NCI-H1417 (cell line): ENCODE measurements at regions not wholly inside any gene's neighbourhood (a gene's known extent, or its start where the extent isn't known, plus 50 kb on each side); places are given as distances from the start of the nearest gene placed in this dataset.

Experiments used
- DNase-seq, 3 experiments: peaks; one replicate each; lab custom pipeline; 2025; lab: John Stamatoyannopoulos, UW

GRCh38 chr14:87171141-87171540 is 821.8 kb downstream of the GALC start:
- no peak for DNase-seq

DNA sequence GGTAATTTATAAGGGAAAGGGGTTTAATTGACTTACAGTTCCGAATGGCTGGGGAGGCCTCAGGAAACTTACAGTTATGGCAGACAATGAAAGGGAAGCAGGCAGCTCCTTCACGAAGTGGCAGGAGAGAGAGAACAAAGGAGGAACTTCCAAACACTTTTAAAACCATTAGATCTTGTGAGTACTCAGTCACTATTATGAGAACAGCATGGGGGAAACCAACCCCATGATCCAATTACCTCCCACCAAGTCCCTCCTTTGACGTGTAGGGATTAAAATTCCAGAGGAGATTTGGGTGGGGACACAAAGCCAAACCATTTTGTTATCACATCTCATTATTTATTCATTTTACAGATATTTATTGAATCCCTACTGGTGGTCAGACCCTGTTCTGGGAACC is 822.8 kb downstream of the GALC start:
- DNase-seq, result no peak

DNA sequence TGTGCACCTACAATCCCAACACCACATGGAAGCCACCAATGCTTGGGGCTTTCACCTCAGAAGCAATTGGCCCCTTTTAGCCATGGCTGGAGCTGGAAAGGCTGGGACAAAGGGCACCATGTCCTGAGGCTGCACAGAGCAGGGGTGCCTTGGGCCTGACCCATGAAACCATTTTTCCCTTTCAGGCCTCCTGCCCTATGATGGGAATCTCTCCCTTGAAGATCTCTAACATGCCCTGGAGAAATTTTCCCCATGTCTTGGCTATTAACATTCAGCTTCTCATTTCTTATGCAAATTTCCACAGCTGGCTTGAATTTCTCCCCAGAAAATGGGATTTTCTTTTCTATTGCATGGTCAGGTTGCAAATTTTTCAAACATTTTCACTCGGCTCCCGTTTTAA is 823.6 kb downstream of the GALC start:
- no peak for DNase-seq

GRCh38 chr14:87161502-87161901 is 831.5 kb downstream of the GALC start:
- DNase-seq, result no peak

GRCh38 chr14:87160989-87161388 is 832.0 kb downstream of the GALC start:
- DNase-seq, result no peak

DNA sequence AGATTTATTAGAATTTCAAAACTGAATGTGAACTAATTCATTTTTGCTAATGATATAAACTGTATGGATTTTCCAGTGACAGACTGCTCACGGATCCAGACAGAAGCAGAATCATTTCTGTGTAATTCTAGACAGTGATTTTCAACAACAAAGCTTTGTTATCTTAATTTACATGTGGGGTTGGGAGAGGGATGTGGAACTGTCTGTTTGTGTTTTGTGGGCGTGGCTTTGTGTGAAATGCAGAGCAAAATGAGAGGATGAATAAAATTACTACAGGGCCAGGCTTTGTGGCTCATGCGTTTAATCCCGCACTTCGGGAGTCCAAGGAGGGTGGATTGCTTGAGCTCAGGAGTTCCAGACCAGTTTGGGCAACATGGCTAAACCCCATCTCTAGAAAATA is 834.7 kb downstream of the GALC start:
- DNase-seq, result no peak

- DNase-seq, result no peak
Observed at GRCh38 chr14:87156878-87157277, 836.1 kb downstream of the GALC start.

- DNase-seq, result no peak
Observed at GRCh38 chr14:87155856-87156488, 837.0 kb downstream of the GALC start.

- DNase-seq, result no peak
Observed at GRCh38 chr14:87153901-87154300, 839.1 kb downstream of the GALC start.

DNA sequence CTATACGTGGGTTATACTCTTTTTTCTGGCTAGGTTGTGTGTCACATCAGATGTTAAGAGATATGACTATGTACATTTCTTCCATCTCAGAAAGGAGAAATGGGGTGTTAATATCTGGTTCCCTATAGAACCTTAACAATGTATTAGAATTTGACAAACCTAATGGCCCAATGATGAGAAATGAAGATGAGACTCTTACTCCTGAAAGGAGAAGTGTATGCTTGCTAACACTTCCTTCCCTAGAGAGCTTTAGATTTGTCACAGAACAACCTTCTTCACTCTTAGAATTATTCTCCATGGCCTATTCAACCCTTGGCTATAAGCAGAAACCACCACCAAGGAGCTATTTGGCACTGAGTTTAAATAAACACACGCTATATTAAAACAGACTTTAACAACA is 839.6 kb downstream of the GALC start:
- DNase-seq, result no peak

GRCh38 chr14:87152693-87153092 is 840.3 kb downstream of the GALC start:
- DNase-seq, result peak in 2 of 3 experiments; percentile 31 to 78

- DNase-seq, result peak in 1 of 3 experiments; percentile 15
Observed at GRCh38 chr14:87149583-87150354, 843.2 kb downstream of the GALC start.

- DNase-seq, result no peak
Observed at GRCh38 chr14:87148655-87149054, 844.3 kb downstream of the GALC start.

DNA sequence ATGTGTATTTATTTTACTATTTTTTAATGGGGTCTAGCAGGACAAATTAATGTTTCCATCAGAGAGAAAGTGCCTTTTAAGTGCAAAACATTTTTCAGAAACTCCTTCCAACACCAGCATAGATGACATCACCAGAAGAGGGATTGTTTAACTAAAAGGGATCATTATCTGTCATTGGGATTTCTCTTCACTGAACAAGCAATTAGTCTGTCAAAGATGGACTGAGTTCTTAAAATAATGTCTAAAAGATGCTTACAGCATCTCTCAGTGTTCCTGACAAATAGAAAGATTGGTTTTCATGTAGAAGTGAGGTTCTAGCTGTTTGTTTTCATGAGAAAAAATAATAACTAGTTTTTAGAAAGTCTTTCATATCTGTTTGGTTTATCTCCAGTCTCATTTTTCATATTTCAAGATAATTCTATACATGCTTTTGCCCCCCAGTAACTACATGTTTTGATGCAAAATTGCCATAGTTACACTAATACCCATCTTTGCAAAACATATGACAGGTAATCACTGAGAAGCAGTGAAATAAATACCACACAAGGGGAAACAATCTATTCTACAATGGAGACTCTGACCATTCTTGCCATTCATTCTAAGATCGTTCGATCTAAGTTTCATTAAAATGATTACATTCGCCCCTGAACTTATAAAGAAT is 850.3 kb downstream of the GALC start:
- DNase-seq, result peak in 2 of 3 experiments; percentile 2 to 56

DNA sequence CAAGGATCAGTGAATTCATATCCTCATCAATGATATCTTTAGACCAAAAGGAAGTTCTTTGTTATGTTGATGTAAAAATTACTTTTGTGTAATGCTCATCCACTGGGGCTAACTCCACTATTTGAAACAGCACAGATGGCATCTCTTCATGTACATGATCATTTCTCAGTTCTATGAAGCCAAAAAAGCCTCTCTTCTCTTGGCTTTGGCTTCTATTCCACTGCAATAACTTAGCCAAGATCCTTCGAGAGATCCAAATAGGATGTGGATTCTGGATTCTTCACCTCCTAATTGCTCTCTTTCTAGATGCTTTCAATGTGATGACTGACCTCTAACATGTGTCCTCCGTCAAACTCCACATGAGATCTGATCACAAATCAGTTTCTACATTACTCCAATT is 851.2 kb downstream of the GALC start:
- no peak for DNase-seq

DNA sequence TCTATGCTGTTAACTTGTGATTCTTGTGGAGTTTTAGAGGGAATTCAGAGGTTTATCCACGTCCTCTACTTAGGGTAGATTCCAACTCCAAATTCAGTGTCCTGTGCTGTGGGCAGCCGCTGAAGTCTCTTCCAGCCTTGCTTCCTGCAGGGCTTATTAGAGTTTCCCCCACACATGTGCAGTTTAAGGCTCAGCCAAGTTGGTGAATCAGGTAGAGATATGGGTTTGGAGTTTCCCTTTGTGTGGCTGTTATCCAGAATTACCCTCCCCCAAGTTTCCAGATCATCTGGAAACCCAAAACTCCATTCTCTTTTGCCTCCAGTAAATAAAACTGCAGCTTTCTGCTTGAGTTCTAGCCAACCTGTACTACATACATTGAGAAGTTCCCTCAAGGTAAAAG is 853.7 kb downstream of the GALC start:
- no peak for DNase-seq

DNA sequence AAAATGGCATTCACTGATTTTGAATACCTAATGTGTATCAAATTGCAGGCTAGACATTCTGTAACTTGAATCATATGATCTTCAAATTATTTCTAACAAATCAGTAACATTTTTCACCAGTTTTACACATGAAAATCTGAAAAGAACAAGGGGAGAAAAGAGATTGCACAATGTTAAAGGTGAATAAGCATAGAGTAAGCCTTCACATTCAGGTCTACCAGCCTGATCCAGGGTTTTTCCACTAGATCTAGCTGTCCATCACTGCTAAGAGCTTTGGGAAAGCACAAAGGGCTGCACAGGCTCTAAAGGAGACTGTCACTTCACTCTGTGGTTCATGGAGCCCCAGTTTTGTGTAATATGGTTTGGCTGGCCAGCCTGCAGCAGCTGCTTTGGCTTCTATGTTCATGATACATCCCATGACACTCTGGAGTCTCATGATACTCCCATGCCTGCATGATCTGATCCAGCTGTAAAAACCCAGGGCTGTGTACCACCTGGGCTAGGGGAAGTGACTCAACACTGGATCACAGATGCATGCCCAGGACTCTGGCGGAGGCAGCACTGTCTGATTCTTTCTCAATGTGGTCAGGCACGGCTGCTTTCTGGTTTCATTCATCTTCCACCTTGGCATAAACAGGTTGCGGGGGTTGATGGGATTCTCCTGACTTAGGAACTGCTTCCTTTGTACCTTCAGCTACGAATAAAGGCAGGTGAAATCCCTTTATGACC is 859.7 kb downstream of the GALC start:
- DNase-seq, result no peak

DNA sequence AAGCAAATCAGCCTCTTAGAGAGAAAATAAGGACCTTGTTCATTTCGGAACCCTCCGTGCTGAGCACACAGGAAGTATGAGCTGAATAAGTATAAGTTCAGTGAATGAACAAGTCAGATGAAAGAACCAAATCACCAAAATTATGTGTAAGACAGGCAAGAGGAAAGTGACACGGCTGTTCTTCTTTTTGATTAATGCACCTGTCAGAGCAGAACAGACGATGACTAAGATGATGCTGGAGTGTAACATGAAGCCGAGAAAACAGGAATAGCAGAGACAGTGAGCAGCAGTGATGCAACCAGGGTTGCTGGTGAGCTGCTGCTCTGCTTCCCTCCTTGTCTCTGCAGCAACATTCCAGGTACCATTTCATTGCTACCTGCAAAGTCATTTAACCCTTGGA is 861.1 kb downstream of the GALC start:
- peak in 2 of 3 experiments; percentile 73 to 85 for DNase-seq

GRCh38 chr14:87122166-87122565 is 870.8 kb downstream of the GALC start:
- no peak for DNase-seq

GRCh38 chr14:87121716-87122115 is 871.3 kb downstream of the GALC start:
- DNase-seq, result no peak

DNA sequence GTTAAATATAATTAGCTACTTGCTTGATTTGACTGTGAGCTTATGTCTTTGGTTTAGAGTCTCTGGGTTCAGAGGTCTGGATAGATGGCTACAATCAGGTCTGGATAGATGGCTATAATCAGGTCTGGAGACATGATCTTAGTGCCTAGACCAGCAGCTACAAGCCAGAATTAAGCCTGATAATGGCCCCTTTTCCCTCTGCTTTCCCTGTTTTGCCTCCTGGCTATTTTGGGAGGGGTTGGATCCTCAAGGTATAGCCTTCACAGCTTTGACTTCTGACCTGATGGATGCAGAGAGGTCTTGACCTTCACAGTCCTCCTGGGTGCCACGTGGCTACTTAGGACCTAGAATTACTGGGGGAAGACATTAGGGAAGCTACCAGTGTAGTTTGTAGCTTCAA is 877.7 kb downstream of the GALC start:
- no peak for DNase-seq

DNA sequence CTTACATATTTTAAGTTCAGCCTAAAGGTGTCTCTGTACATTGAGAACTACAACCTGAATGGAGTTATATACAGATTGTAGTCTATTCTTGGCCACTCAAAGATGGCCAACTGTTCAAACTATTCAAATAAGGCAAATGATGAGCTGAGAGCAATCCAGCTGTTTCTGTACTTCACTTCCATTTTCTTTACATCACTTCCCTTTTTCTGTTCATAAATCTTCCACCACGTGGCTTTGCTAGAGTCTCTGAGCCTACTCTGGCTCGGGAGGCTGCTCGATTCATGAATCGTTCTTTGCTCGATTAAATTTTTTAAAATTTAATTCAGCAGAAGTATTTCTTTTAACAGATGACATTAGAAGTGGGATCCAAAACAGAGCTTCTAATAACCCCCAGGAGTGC is 879.7 kb downstream of the GALC start:
- DNase-seq, result no peak

GRCh38 chr14:87111741-87112140 is 881.2 kb downstream of the GALC start:
- peak in 2 of 3 experiments; percentile 12 to 55 for DNase-seq
